Activated CD4-positive, alpha-beta T cell treated with anti-CD3 and anti-CD28 coated beads, Interleukin-2, amount 50 U/mL, for 4 hours (primary cell): ENCODE measurements at regions not wholly inside any gene's neighbourhood (a gene's known extent, or its start where the extent isn't known, plus 50 kb on each side); places are given as distances from the start of the nearest gene placed in this dataset.
"Not testable (repeated sequence)": the region's sequence is repeated elsewhere in the genome, so short reads cannot be mapped to it uniquely, and the experiment has no call there.

Experiments used
- DNase-seq, 2 experiments: peaks; one replicate each; pipeline ENCODE4 v3.0.0-alpha.2; 2020

- not testable (repeated sequence) for DNase-seq
Measured at GRCh38 chr14:105713160-105713559, 186.8 kb downstream of the TMEM121 start.

DNA sequence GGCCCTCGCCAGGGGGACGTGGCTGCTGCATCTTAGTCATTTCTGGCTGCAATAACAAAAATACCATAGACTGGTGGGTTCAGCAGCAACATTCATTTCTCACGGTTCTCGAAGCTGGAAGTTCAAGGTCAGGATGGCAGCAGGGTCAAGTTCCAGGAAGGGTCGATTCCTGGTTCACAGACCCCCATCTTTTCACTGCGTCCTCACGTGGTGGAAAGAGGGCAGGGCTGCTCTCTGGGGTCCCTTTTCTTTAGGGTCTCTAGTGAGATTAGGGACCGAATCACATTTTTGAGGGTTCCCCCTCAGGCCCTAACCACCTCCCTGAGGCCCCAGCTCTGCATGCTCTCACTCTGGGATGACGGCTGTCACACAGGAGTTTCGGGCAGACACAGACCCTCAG lies 187.5 kb downstream of the TMEM121 start:
- not testable (repeated sequence) for DNase-seq

- not testable (repeated sequence) for DNase-seq
Measured at GRCh38 chr14:105718787-105719186, 192.4 kb downstream of the TMEM121 start.

DNA sequence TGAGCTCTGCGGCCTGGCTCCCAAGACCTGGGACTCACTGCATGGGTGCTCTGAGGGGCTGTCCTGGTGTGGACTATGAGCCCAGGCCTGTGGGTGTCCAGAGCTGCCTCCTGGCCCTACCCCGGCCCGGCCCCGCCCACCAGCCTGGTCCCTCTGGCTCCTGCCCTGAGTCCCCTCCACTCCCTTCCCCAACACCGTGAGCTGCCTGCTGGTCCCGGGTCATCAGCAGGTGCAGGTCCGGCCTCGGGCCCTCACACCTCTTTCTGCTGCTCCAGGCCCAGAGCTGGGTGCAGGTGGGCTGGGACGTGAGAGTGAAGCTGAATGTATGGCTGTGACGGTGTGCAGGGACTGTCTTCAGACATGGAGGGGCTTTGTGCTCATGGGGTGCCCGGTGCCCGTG lies 193.7 kb downstream of the TMEM121 start:
- DNase-seq: not testable (repeated sequence)

DNA sequence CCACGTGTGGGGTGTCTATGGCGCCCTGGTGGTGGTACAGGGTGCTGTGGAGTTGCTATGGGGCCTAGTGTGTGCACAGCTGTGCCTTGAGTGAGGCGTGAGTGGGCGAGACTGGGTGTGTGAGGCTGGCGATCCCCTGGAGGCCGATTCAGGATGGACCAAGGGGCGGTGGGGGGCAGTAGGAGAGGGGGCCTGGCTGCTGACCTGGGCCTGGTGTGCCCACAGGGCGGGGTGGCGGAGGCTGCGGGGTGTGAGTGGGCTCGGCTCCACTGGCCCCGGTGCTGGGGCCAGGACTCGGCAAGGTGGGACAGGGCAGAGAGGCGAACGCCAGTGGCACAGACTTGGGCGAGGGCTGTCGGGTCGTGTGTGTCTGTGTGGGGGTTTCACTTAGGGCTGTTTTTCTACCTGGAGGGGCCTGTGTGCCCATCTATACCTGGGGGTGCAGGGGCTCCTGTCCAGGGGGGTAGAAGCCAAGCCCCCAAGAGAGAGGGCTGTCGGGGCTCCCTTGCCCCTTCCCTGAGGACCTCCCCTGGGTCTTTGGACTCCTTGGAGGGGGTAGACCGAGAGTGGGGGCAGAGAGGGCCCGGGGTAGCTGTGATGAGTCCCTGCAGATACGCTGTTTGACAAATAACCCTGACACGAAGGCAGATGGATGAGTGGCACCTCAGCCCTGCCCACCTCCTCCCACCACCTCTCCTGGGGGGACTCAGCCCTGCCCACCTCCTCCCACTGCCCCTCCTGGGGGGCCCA lies 194.6 kb downstream of the TMEM121 start:
- not testable (repeated sequence) for DNase-seq

DNA sequence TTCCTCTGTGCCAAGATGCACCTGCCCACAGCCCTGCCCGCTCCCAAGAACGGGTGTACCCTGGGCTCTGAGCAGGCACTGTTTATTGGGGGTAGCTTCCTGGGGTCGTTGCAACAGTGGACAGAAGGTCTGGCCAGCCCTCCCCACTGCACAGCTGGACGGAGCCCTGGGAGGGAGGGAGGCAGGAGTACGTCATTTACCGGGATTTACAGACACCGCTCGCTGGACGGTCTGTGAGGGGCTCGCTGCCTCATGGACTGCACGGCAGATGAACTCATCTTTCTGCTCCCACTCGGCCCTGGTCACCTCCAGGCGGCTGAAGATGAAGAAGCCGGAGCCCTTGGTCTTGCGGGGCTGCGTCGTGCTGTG lies 195.2 kb downstream of the TMEM121 start:
- not testable (repeated sequence) for DNase-seq

DNA sequence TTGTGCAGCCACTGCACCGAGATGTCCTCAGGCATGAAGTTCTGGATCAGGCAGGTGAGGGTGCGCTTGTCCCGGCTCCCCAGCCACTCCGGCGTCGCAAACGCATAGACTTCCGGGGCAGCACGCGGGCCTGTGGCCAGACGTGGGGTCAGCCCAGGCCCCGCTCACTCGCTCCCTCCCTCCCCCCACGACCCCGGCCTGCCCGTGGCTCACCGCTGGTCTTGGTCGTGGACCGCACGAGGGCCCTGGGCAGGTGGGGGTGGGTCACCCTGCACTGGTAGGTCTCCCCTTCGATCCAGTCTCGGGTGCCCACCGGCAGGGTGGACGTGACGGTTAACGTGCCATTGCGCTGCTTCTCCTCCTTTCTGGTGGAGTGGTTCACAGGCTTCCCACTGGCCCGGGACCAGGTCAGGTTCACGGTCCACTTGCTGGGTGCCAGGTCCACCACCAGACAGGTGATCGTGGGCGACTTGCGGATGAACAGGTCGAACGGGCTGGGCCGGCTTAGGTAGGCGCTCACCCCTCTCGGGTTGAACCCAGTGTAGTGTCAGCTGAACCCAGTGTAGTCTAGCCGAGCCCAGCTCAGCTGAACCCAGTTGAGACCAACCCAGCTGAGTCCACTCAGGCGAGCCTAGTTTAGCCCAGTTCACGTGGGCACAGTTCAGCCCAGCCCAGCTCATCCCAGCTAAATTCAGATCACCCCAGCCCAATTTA lies 195.8 kb downstream of the TMEM121 start:
- not testable (repeated sequence) for DNase-seq

DNA sequence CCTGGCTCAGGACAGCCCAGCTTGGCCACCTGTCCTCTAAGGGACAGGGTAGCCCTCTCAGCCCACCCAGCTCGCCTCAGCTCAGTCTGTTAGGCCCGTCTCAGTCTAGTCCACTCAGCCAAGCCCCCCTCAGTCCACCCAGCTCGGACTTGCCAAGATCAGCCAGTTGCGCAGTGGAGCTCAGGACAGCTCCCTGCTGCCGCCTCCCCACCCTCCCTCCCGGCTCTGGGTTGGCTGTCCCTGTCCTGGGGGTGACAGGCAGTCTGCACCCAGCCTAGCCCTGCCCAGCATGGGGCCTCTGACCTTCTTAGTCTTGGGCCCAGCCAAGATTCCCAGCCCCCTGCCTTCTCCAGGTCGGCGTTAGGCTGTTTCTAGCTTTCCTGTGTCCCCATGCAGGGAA lies 196.9 kb downstream of the TMEM121 start:
- DNase-seq: not testable (repeated sequence)

- DNase-seq: not testable (repeated sequence)
Measured at GRCh38 chr14:105723776-105724175, 197.4 kb downstream of the TMEM121 start.

DNA sequence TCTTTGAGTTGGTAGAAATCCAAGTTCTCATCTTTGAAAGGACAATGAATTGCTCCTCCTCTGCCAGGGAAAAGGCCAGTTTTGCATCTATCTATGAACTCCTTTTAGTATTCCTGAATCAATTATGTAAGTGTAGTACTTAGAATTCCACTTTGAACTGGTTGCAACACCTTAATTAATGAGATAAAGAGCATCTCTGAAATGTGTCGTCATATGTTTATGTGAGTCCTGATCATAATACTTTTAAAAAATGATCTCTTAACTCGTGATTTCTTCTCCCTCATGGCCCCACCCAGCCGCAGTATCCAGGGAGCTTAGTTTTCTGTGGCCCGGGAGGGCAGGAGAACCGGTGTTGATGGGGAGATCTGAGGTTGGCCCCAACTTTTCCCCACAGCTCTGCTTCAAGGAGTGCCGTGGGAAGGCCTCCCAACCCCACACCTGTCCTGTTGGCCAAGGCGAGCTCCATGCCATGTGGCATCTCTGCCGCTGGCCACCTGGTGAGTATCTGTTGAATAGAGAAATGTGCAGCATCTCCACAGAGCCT lies 203.5 kb downstream of the TMEM121 start:
- not testable (repeated sequence) for DNase-seq

DNA sequence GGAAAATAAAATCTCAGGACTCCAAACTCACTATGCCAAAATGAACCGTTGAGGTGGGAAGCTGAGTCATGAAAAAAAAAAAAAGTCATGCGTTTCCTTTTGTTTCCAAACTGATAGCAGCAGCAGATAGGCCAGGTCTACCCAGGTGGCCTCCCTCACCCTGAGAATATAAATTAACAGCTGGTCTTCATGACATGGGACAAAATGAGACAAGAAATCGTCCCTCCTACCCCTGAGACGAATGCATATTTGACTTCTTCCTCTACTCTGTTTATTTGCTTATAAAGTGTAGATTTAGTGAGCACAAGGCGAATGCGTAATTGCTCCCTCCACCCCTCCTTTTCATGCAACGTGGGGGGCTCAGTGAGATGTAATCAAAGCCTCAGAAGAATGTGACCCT lies 204.3 kb downstream of the TMEM121 start:
- not testable (repeated sequence) for DNase-seq

GRCh38 chr14:105731221-105731985 lies 205.0 kb downstream of the TMEM121 start:
- not testable (repeated sequence) for DNase-seq

- no peak for DNase-seq
Measured at GRCh38 chr14:105733081-105734065, 207.0 kb downstream of the TMEM121 start.

DNA sequence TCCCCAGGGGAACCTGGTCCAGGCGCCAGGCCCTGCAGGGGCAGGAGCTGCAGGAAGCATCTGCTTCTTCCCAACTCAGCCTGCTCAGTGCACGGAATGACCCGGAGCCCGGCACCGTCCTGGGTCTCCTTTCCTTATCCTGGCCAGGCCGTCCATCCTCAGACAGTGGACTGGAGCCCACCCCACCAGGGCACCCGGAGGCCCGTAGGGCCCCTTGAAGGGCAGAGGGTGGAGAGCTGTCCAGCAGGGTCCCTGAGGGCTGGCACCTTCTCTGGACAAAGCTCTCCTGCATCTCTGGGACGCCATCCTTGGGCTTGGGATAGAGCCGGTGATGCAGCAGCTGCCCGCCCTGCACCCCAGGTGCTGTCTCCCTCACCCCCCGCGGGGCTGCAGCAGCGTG lies 207.9 kb downstream of the TMEM121 start:
- not testable (repeated sequence) for DNase-seq

- not testable (repeated sequence) for DNase-seq
Measured at GRCh38 chr14:105736331-105736730, 209.9 kb downstream of the TMEM121 start.

DNA sequence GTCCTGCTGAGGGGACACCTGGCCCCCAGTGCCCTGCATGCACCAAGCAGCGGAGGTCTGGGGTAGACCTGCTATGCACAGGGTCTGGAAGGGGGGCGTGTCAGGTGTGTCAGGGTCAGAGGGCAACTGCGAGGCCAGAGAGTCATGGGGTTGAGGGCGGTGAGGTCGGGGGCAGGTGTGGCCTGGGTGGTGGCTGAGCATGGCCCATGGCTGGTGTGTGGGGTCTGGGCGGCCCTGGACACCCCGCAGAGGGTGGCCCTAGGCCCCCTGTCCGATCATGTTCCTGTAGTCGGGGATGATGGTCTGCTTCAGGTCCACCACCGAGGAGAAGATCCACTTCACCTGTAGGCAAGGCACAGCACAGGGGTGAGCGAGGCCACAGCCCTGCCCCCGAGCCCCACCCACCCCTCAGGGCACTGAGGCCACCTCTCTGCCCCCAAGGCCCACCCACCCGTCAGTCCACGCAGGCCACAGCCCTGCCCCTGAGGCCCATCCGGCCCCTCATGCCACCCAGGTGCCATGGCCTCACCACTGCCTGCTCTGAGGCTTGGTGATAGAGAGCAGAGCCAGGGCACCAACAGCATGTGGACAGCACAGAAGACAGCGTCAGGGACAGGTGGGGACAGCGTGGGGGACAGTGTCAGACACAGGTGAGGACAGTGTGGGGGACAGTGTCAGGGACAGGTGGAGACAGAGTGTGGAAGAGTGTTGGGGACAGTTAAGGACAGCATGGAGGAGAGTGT lies 211.3 kb downstream of the TMEM121 start:
- DNase-seq: no peak

GRCh38 chr14:105738638-105739037 lies 212.3 kb downstream of the TMEM121 start:
- no peak for DNase-seq

- DNase-seq: no peak
Measured at GRCh38 chr14:105739331-105740102, 213.1 kb downstream of the TMEM121 start.

GRCh38 chr14:105740272-105740671 lies 213.9 kb downstream of the TMEM121 start:
- DNase-seq: not testable (repeated sequence)

GRCh38 chr14:105740961-105741360 lies 214.6 kb downstream of the TMEM121 start:
- not testable (repeated sequence) for DNase-seq
